Astrocyte of the cerebellum (primary cell): ENCODE measurements at regions not wholly inside any gene's neighbourhood (a gene's known extent, or its start where the extent isn't known, plus 50 kb on each side); places are given as distances from the start of the nearest gene placed in this dataset.

ENCODE experiments used
- DNase-seq: peaks from one replicate; pipeline ENCODE4 v3.0.0-alpha.2; 2011; ENCODE audit warnings: low read depth
- H3K4me3 ChIP-seq: 2 replicates; pipeline ENCODE4 v1.5.1; 2011; ENCODE audit warnings: mild to moderate bottlenecking, low read depth, low read length, moderate library complexity
- in situ Hi-C: cut with HindIII; loops from 2 replicates; pipeline ENCODE4 v1.10.0; 2017; ENCODE audit warnings: low sequenced_read_pairs
- TF ChIP-seq, protein P1 (sequence below): IDR thresholded peaks from 2 replicates; pipeline ENCODE4 v1.5.1; 2012; ENCODE audit warnings: low read length, low read depth, moderate library complexity, mild to moderate bottlenecking; ENCODE audit errors: missing control alignments

DNA sequence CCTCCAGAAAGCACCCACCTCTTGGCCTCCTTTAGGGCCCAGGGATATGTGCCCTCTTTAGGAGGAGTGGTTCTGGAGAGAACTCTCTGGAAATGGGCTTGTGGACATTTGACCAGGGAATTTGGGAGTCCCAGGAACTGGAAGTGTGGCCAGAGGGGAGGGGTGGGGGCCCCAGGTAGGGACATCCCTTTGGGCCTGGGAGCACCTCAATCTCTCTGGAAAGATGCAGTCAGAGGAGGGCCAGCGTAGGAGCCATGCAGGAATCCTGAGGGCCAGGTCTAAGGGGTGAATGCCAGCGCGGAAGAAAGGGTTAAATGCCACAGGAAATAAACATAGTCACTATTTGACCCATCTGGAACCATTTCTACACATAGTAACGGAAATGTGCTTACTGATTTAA, 50.3 kb upstream of the ITGA11 start:
- in situ Hi-C loops: no loop called here
- H3K4me3 ChIP-seq: no peak overlapping the region
- no peak for DNase-seq
- TF ChIP-seq, protein P1, sequence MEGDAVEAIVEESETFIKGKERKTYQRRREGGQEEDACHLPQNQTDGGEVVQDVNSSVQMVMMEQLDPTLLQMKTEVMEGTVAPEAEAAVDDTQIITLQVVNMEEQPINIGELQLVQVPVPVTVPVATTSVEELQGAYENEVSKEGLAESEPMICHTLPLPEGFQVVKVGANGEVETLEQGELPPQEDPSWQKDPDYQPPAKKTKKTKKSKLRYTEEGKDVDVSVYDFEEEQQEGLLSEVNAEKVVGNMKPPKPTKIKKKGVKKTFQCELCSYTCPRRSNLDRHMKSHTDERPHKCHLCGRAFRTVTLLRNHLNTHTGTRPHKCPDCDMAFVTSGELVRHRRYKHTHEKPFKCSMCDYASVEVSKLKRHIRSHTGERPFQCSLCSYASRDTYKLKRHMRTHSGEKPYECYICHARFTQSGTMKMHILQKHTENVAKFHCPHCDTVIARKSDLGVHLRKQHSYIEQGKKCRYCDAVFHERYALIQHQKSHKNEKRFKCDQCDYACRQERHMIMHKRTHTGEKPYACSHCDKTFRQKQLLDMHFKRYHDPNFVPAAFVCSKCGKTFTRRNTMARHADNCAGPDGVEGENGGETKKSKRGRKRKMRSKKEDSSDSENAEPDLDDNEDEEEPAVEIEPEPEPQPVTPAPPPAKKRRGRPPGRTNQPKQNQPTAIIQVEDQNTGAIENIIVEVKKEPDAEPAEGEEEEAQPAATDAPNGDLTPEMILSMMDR: no peak

DNA sequence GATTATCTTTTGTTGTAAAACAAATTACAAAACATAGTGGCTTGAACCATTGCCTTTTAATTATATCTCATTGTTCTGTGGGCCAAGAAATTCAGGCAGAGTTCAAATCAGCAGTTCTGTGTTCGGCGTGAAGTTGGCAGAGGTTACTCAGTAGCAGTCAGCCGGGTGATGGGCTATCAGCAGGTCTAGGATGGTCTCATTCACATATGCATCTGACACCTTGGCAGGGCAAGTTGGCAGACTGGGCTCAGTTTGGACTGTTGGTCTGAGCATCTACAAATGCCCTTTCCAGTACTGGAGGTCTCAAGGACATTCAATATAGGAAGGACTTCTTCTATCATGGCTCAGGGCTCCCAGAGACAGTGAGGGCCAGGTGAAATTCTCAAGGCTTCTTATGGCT, 51.2 kb upstream of the ITGA11 start:
- no peak for DNase-seq
- TF ChIP-seq, protein P1: no peak
- in situ Hi-C loops: no loop called here
- no peak overlapping the region for H3K4me3 ChIP-seq

- H3K4me3 ChIP-seq: no peak overlapping the region
- no peak for DNase-seq
- TF ChIP-seq, protein P1: no peak
- in situ Hi-C loops: no loop called here
Observed at GRCh38 chr15:68484220-68484619, 52.3 kb upstream of the ITGA11 start.

DNA sequence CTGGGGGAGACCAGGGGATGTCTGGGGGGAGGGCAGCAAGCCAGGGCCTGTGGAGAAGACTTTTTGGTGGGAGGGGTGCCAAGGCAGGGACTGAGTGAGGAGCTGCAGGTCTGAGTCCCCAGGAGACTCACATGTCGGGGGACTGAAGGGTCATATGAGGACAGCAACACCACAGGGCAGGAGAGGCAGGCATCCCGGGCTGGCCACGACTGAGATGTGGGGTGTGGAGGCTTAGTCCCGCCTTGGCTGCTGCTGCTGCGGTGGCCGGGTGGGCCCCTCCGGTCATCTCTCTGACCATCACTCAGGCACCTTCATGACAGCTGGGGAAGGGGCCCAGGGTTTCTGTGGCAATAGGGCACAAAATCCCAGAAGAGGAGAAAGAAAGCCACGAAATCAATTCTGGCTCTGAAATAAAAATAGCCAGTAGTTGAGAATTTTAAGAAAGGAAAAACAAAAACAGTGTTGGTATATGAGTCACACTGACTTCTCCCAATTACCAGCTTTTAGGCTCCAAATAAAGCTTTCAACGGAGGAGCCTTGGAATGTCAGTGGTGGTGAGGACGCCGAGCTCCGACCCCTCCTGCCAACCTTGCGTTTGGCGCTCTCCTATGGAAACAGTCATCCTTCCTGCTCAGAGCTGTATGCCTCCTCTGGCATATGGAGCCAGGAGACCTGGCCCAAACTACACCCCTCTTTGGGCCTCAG, 52.9 kb upstream of the ITGA11 start:
- TF ChIP-seq, protein P1: no peak
- in situ Hi-C loops: no loop called here
- peak; percentile 60 for DNase-seq
- no peak overlapping the region for H3K4me3 ChIP-seq

- TF ChIP-seq, protein P1: no peak
- no peak overlapping the region for H3K4me3 ChIP-seq
- in situ Hi-C loops: no loop called here
- no peak for DNase-seq
Observed at GRCh38 chr15:68485721-68486360, 53.9 kb upstream of the ITGA11 start.

- no peak for DNase-seq
- TF ChIP-seq, protein P1: no peak
- no peak overlapping the region for H3K4me3 ChIP-seq
- in situ Hi-C loops: no loop called here
Observed at GRCh38 chr15:68487087-68487843, 55.3 kb upstream of the ITGA11 start.
